OCI-LY3 (cell line): ENCODE measurements at regions not wholly inside any gene's neighbourhood (a gene's known extent, or its start where the extent isn't known, plus 50 kb on each side); places are given as distances from the start of the nearest gene placed in this dataset.

ENCODE experiments used
- CTCF ChIP-seq: fragments of 200-600, 300-600 bp; sonication (generic); IDR thresholded peaks from 2 replicates; pipeline ENCODE4 v1.5.1; 2014; ENCODE audit warnings: antibody characterized with exemption, low read length, low read depth
- EZH2phosphoT487 ChIP-seq: fragments of 200-600 bp; shearing (Covaris generic); IDR thresholded peaks from 2 replicates; pipeline ENCODE4 v1.6.1; 2018; ENCODE audit warnings: antibody characterized with exemption, mixed run types, low read depth

- TF ChIP-seq CTCF, result no peak
- TF ChIP-seq EZH2phosphoT487, result no peak
These were observed 516.0 kb upstream of the ROBO1 start for GRCh38 chr3:80283783-80284182.
